ENCODE measurements at regions not wholly inside any gene's neighbourhood (a gene's known extent, or its start where the extent isn't known, plus 50 kb on each side); places are given as distances from the start of the nearest gene placed in this dataset.

DNA sequence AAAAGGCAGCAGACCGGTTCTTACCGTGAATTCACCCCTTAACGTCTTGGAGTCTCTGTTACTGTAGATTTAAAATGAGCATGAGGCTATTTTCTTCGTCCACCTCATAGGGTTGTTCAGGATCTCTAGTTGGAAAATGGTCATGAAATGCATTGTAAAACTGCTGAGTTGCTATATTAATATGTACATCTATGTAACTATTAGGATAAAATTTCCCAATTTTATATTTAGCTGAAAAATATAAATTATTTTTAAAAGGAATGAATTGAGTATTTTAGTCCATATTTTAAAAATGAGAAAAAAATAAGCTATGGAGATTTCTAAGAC is 272.7 kb downstream of the ALG10B start:
- TF ChIP-seq, protein P1, sequence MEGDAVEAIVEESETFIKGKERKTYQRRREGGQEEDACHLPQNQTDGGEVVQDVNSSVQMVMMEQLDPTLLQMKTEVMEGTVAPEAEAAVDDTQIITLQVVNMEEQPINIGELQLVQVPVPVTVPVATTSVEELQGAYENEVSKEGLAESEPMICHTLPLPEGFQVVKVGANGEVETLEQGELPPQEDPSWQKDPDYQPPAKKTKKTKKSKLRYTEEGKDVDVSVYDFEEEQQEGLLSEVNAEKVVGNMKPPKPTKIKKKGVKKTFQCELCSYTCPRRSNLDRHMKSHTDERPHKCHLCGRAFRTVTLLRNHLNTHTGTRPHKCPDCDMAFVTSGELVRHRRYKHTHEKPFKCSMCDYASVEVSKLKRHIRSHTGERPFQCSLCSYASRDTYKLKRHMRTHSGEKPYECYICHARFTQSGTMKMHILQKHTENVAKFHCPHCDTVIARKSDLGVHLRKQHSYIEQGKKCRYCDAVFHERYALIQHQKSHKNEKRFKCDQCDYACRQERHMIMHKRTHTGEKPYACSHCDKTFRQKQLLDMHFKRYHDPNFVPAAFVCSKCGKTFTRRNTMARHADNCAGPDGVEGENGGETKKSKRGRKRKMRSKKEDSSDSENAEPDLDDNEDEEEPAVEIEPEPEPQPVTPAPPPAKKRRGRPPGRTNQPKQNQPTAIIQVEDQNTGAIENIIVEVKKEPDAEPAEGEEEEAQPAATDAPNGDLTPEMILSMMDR (conservative IDR thresholded peaks at IDR 0.05; ENCODE audit: low read depth in 2 of 2), result no peak
- TF ChIP-seq, protein P2, sequence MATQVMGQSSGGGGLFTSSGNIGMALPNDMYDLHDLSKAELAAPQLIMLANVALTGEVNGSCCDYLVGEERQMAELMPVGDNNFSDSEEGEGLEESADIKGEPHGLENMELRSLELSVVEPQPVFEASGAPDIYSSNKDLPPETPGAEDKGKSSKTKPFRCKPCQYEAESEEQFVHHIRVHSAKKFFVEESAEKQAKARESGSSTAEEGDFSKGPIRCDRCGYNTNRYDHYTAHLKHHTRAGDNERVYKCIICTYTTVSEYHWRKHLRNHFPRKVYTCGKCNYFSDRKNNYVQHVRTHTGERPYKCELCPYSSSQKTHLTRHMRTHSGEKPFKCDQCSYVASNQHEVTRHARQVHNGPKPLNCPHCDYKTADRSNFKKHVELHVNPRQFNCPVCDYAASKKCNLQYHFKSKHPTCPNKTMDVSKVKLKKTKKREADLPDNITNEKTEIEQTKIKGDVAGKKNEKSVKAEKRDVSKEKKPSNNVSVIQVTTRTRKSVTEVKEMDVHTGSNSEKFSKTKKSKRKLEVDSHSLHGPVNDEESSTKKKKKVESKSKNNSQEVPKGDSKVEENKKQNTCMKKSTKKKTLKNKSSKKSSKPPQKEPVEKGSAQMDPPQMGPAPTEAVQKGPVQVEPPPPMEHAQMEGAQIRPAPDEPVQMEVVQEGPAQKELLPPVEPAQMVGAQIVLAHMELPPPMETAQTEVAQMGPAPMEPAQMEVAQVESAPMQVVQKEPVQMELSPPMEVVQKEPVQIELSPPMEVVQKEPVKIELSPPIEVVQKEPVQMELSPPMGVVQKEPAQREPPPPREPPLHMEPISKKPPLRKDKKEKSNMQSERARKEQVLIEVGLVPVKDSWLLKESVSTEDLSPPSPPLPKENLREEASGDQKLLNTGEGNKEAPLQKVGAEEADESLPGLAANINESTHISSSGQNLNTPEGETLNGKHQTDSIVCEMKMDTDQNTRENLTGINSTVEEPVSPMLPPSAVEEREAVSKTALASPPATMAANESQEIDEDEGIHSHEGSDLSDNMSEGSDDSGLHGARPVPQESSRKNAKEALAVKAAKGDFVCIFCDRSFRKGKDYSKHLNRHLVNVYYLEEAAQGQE (IDR thresholded peaks at IDR 0.05; ENCODE audit: unreplicated experiment), result no peak
- TF ChIP-seq EZH2phosphoT487 (IDR thresholded peaks at IDR 0.05; ENCODE audit: unreplicated experiment) (no peak), POLR2AphosphoS5 (IDR thresholded peaks at IDR 0.05; ENCODE audit: low read depth) (no peak), EZH2 (IDR thresholded peaks at IDR 0.05; ENCODE audit: low read depth, unreplicated experiment) (no peak), ZNF331 (CRISPR knock-in tag; IDR thresholded peaks at IDR 0.05; ENCODE audit: low read depth) (no peak), JUNB (IDR thresholded peaks at IDR 0.05; ENCODE audit: unreplicated experiment) (no peak), CREB1 (CRISPR knock-in tag; IDR thresholded peaks at IDR 0.05; ENCODE audit: low read depth) (no peak), NANOG (IDR thresholded peaks at IDR 0.05; ENCODE audit: borderline replicate concordance) (no peak), STAT1 (IDR thresholded peaks at IDR 0.05; ENCODE audit: unreplicated experiment) (no peak)
- TF ChIP-seq, protein P3, sequence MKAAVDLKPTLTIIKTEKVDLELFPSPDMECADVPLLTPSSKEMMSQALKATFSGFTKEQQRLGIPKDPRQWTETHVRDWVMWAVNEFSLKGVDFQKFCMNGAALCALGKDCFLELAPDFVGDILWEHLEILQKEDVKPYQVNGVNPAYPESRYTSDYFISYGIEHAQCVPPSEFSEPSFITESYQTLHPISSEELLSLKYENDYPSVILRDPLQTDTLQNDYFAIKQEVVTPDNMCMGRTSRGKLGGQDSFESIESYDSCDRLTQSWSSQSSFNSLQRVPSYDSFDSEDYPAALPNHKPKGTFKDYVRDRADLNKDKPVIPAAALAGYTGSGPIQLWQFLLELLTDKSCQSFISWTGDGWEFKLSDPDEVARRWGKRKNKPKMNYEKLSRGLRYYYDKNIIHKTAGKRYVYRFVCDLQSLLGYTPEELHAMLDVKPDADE (IDR thresholded peaks at IDR 0.05), result no peak
- TF ChIP-seq, protein P4, sequence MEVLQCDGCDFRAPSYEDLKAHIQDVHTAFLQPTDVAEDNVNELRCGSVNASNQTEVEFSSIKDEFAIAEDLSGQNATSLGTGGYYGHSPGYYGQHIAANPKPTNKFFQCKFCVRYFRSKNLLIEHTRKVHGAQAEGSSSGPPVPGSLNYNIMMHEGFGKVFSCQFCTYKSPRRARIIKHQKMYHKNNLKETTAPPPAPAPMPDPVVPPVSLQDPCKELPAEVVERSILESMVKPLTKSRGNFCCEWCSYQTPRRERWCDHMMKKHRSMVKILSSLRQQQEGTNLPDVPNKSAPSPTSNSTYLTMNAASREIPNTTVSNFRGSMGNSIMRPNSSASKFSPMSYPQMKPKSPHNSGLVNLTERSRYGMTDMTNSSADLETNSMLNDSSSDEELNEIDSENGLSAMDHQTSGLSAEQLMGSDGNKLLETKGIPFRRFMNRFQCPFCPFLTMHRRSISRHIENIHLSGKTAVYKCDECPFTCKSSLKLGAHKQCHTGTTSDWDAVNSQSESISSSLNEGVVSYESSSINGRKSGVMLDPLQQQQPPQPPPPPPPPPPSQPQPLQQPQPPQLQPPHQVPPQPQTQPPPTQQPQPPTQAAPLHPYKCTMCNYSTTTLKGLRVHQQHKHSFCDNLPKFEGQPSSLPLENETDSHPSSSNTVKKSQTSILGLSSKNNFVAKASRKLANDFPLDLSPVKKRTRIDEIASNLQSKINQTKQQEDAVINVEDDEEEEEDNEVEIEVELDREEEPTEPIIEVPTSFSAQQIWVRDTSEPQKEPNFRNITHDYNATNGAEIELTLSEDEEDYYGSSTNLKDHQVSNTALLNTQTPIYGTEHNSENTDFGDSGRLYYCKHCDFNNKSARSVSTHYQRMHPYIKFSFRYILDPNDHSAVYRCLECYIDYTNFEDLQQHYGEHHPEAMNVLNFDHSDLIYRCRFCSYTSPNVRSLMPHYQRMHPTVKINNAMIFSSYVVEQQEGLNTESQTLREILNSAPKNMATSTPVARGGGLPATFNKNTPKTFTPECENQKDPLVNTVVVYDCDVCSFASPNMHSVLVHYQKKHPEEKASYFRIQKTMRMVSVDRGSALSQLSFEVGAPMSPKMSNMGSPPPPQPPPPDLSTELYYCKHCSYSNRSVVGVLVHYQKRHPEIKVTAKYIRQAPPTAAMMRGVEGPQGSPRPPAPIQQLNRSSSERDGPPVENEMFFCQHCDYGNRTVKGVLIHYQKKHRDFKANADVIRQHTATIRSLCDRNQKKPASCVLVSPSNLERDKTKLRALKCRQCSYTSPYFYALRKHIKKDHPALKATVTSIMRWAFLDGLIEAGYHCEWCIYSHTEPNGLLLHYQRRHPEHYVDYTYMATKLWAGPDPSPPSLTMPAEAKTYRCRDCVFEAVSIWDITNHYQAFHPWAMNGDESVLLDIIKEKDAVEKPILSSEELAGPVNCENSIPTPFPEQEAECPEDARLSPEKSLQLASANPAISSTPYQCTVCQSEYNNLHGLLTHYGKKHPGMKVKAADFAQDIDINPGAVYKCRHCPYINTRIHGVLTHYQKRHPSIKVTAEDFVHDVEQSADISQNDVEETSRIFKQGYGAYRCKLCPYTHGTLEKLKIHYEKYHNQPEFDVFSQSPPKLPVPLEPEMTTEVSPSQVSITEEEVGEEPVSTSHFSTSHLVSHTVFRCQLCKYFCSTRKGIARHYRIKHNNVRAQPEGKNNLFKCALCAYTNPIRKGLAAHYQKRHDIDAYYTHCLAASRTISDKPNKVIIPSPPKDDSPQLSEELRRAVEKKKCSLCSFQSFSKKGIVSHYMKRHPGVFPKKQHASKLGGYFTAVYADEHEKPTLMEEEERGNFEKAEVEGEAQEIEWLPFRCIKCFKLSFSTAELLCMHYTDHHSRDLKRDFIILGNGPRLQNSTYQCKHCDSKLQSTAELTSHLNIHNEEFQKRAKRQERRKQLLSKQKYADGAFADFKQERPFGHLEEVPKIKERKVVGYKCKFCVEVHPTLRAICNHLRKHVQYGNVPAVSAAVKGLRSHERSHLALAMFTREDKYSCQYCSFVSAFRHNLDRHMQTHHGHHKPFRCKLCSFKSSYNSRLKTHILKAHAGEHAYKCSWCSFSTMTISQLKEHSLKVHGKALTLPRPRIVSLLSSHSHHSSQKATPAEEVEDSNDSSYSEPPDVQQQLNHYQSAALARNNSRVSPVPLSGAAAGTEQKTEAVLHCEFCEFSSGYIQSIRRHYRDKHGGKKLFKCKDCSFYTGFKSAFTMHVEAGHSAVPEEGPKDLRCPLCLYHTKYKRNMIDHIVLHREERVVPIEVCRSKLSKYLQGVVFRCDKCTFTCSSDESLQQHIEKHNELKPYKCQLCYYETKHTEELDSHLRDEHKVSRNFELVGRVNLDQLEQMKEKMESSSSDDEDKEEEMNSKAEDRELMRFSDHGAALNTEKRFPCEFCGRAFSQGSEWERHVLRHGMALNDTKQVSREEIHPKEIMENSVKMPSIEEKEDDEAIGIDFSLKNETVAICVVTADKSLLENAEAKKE (CRISPR knock-in tag; IDR thresholded peaks at IDR 0.05), result no peak

All from GM23338 (cell line).